HG03060 (cell line): ENCODE measurements at regions not wholly inside any gene's neighbourhood (a gene's known extent, or its start where the extent isn't known, plus 50 kb on each side); places are given as distances from the start of the nearest gene placed in this dataset.
A peak's percentile ranks its signal among the peaks of the same experiment; 100 is the strongest.

Experiments
- ATAC-seq: cut with Tn5 transposase; IDR thresholded peaks from one replicate; pipeline ENCODE4 v1.9.1; 2021; ENCODE audit warnings: low read depth, moderate number of reproducible peaks; ENCODE audit not compliant: unreplicated experiment

GRCh38 chr7:35537067-35538023, 157.6 kb downstream of the HERPUD2 start:
- ATAC-seq, result peak; percentile 94

GRCh38 chr7:35536396-35536826, 158.5 kb downstream of the HERPUD2 start:
- ATAC-seq, result no peak

GRCh38 chr7:35533902-35534301, 161.0 kb downstream of the HERPUD2 start:
- no peak for ATAC-seq

- ATAC-seq, result no peak
These were observed 164.5 kb downstream of the HERPUD2 start for GRCh38 chr7:35530124-35531109.

GRCh38 chr7:35529713-35530112, 165.2 kb downstream of the HERPUD2 start:
- ATAC-seq, result no peak

GRCh38 chr7:35528381-35528977, 166.5 kb downstream of the HERPUD2 start:
- no peak for ATAC-seq

- no peak for ATAC-seq
These were observed 168.3 kb downstream of the HERPUD2 start for GRCh38 chr7:35526645-35527044.

GRCh38 chr7:35524112-35524804, 170.7 kb downstream of the HERPUD2 start:
- ATAC-seq, result no peak

- ATAC-seq, result no peak
These were observed 171.6 kb downstream of the HERPUD2 start for GRCh38 chr7:35523292-35523691.

GRCh38 chr7:35522697-35523096, 172.2 kb downstream of the HERPUD2 start:
- ATAC-seq, result no peak

GRCh38 chr7:35521941-35522340, 173.0 kb downstream of the HERPUD2 start:
- no peak for ATAC-seq

- no peak for ATAC-seq
These were observed 173.9 kb downstream of the HERPUD2 start for GRCh38 chr7:35520810-35521625.

GRCh38 chr7:35519971-35520809, 174.7 kb downstream of the HERPUD2 start:
- ATAC-seq, result peak; percentile 79

- ATAC-seq, result no peak
These were observed 176.2 kb downstream of the HERPUD2 start for GRCh38 chr7:35518767-35519166.

- ATAC-seq, result no peak
These were observed 178.4 kb downstream of the HERPUD2 start for GRCh38 chr7:35516498-35516897.

- no peak for ATAC-seq
These were observed 181.1 kb downstream of the HERPUD2 start for GRCh38 chr7:35513828-35514227.

- no peak for ATAC-seq
These were observed 181.7 kb downstream of the HERPUD2 start for GRCh38 chr7:35513195-35513594.

GRCh38 chr7:35512716-35513115, 182.2 kb downstream of the HERPUD2 start:
- ATAC-seq, result no peak
